Stimulated activated CD4-positive, alpha-beta T cell treated with anti-CD3 and anti-CD28 coated beads, Interleukin-1b, Interleukin-23, amount 100 ng/mL, for 24 hours (primary cell): ENCODE measurements at regions not wholly inside any gene's neighbourhood (a gene's known extent, or its start where the extent isn't known, plus 50 kb on each side); places are given as distances from the start of the nearest gene placed in this dataset.
"Not testable (repeated sequence)": the region's sequence is repeated elsewhere in the genome, so short reads cannot be mapped to it uniquely, and the experiment has no call there.

Source experiments
- DNase-seq, 4 experiments: peaks; one replicate each; pipeline ENCODE4 v3.0.0-alpha.2; 2020; ENCODE audit warnings: low read depth in 4 of 4, low spot score in 1 of 4

- DNase-seq, result no peak
Measured at GRCh38 chr5:113719549-113719948, 206.1 kb downstream of the YTHDC2 start.

GRCh38 chr5:113721171-113721570, 207.7 kb downstream of the YTHDC2 start:
- no peak for DNase-seq

- no peak for DNase-seq
Measured at GRCh38 chr5:113723021-113723420, 209.5 kb downstream of the YTHDC2 start.

GRCh38 chr5:113735751-113736150, 222.3 kb downstream of the YTHDC2 start:
- no peak for DNase-seq

- no peak for DNase-seq
Measured at GRCh38 chr5:113742176-113742575, 228.7 kb downstream of the YTHDC2 start.

GRCh38 chr5:113742639-113743038, 229.1 kb downstream of the YTHDC2 start:
- no peak for DNase-seq

- DNase-seq, result no peak
Measured at GRCh38 chr5:113748403-113748802, 234.9 kb downstream of the YTHDC2 start.

- no peak for DNase-seq
Measured at GRCh38 chr5:113749334-113749733, 235.8 kb downstream of the YTHDC2 start.

- DNase-seq, result not testable (repeated sequence)
Measured at GRCh38 chr5:113753182-113753581, 239.7 kb downstream of the YTHDC2 start.

GRCh38 chr5:113755516-113755915, 242.0 kb downstream of the YTHDC2 start:
- no peak for DNase-seq

GRCh38 chr5:113757508-113757907, 244.0 kb downstream of the YTHDC2 start:
- no peak for DNase-seq

GRCh38 chr5:113759505-113759904, 246.0 kb downstream of the YTHDC2 start:
- DNase-seq, result no peak

GRCh38 chr5:113760486-113760885, 247.0 kb downstream of the YTHDC2 start:
- no peak for DNase-seq

- DNase-seq, result no peak
Measured at GRCh38 chr5:113761594-113761993, 248.1 kb downstream of the YTHDC2 start.

- DNase-seq, result no peak
Measured at GRCh38 chr5:113764382-113764781, 250.9 kb downstream of the YTHDC2 start.

GRCh38 chr5:113766827-113767226, 253.3 kb downstream of the YTHDC2 start:
- DNase-seq, result not testable (repeated sequence)

- DNase-seq, result no peak
Measured at GRCh38 chr5:113770648-113771047, 257.2 kb downstream of the YTHDC2 start.

- DNase-seq, result no peak
Measured at GRCh38 chr5:113771483-113771882, 258.0 kb downstream of the YTHDC2 start.

- no peak for DNase-seq
Measured at GRCh38 chr5:113776168-113776567, 262.7 kb downstream of the YTHDC2 start.

GRCh38 chr5:113776832-113777525, 263.5 kb downstream of the YTHDC2 start:
- no peak for DNase-seq

GRCh38 chr5:113778147-113778546, 264.7 kb downstream of the YTHDC2 start:
- DNase-seq, result no peak

- no peak for DNase-seq
Measured at GRCh38 chr5:113788141-113788655, 274.7 kb downstream of the YTHDC2 start.

GRCh38 chr5:113789769-113790168, 276.3 kb downstream of the YTHDC2 start:
- no peak for DNase-seq
